ENCODE measurements at regions not wholly inside any gene's neighbourhood (a gene's known extent, or its start where the extent isn't known, plus 50 kb on each side); places are given as distances from the start of the nearest gene placed in this dataset.

DNA sequence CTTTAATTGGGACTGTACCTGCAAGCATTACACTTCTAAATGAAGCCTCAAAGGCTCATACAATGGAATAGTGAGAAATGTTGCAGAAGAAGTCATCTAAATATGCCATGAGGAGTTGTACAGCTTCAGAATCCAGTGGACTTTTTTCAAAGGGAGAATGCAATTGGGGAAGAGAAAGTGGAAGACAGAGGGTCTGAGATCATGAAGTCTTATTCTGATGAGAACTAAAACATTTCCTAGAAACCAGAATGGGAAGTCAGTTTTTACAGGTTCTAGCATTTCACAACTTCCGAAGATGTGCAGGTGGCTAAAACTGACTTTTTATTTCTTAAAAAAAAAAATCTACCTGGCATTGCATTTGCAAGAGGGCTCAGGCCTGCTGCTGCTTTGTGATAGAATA lies 424.4 kb upstream of the RUNX1 start:
- H3K4me3 ChIP-seq (replicated peaks in 1 of 3; ENCODE audit: insufficient read depth in 1 of 3, low read depth in 1 of 3, low read length in 3 of 3), result no peak overlapping the region
- H3K27ac ChIP-seq (ENCODE audit: insufficient read depth, low read depth, low read length), result no peak overlapping the region
- ChIA-PET CTCF (interaction anchor here (1.5 kb wide), 1 partner anchor 43 kb away, joined by 4 read pairs; no protein-coding TSS in a partner anchor), POLR2A (no interaction called here)
- no TSS peak for BruUV-seq (replicated peaks)
- no peaks in the 10 kb centered on the region for H4K20me1 ChIP-seq (replicated peaks; ENCODE audit: control insufficient read depth, extremely low read depth, insufficient read depth, low read length)
- H3K9me1 ChIP-seq (replicated peaks; ENCODE audit: control insufficient read depth, extremely low read depth, insufficient read depth, low read length), result no peaks in the 10 kb centered on the region
- no peak overlapping the region for H3K9ac ChIP-seq (replicated peaks; ENCODE audit: extremely low read depth, insufficient read depth, low read length)
- H3K4me2 ChIP-seq (ENCODE audit: insufficient read depth, low read length), result no peak overlapping the region
- no peaks in the 10 kb centered on the region for H3K27me3 ChIP-seq (ENCODE audit: control insufficient read depth in 2 of 2, insufficient read depth in 2 of 2, low read length in 2 of 2)
- H3K36me3 ChIP-seq (ENCODE audit: control insufficient read depth in 2 of 2, extremely low read depth in 1 of 2, insufficient read depth in 2 of 2, low read length in 2 of 2), result no peaks in the 10 kb centered on the region
- FAIRE-seq (no peak), DNase-seq (ENCODE audit: low read depth, low spot score) (no peak)
- TF ChIP-seq POLR2A (IDR thresholded peaks at IDR 0.05; ENCODE audit: low read depth, low read length) (no peak), JUN (IDR thresholded peaks at IDR 0.05; ENCODE audit: borderline replicate concordance, insufficient read depth, insufficient read length, low read depth) (no peak), EZH2 (IDR thresholded peaks at IDR 0.05; ENCODE audit: borderline replicate concordance, low read depth, low read length, severe bottlenecking) (no peak), MAX (IDR thresholded peaks at IDR 0.05; ENCODE audit: insufficient read depth, insufficient read length) (no peak), GATA2 (IDR thresholded peaks at IDR 0.05; ENCODE audit: insufficient read depth, insufficient read length, low read depth, low read length) (no peak), MYC (IDR thresholded peaks at IDR 0.05; ENCODE audit: low read depth, low read length) (no peak), POLR2AphosphoS5 (IDR thresholded peaks at IDR 0.05; ENCODE audit: insufficient read depth, low read depth, low read length) (no peak), FOS (IDR thresholded peaks at IDR 0.05; ENCODE audit: borderline replicate concordance, insufficient read depth, low read length) (no peak)
- TF ChIP-seq, protein P1, sequence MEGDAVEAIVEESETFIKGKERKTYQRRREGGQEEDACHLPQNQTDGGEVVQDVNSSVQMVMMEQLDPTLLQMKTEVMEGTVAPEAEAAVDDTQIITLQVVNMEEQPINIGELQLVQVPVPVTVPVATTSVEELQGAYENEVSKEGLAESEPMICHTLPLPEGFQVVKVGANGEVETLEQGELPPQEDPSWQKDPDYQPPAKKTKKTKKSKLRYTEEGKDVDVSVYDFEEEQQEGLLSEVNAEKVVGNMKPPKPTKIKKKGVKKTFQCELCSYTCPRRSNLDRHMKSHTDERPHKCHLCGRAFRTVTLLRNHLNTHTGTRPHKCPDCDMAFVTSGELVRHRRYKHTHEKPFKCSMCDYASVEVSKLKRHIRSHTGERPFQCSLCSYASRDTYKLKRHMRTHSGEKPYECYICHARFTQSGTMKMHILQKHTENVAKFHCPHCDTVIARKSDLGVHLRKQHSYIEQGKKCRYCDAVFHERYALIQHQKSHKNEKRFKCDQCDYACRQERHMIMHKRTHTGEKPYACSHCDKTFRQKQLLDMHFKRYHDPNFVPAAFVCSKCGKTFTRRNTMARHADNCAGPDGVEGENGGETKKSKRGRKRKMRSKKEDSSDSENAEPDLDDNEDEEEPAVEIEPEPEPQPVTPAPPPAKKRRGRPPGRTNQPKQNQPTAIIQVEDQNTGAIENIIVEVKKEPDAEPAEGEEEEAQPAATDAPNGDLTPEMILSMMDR (IDR thresholded peaks at IDR 0.05; ENCODE audit: extremely low read depth in 1 of 2, insufficient read depth in 1 of 2, low read depth in 1 of 2, low read length in 2 of 2), result no peak
- H3K4me1 ChIP-seq (ENCODE audit: control insufficient read depth, extremely low read depth, insufficient read depth, low read length), result peaks cover 24% of the 10 kb centered on the region
- dilution Hi-C loops (cut with MboI; ENCODE audit: extremely low pct_ligation_motif_present, low sequenced_read_pairs), result no loop called here
- no peaks in the 10 kb centered on the region for H3K9me3 ChIP-seq (replicated peaks; ENCODE audit: control insufficient read depth, insufficient read depth, low read length)
- H3K79me2 ChIP-seq (ENCODE audit: control insufficient read depth, insufficient read depth, low read length), result no peaks in the 10 kb centered on the region
- intact Hi-C loops (cut with micrococcal nuclease), result loop anchor here (10.0 kb wide), 1 partner anchor 429 kb away; the partner anchor contains the start of gene RUNX1
- no peak overlapping the region for H2AFZ ChIP-seq (ENCODE audit: low read depth, low read length)

Data from endothelial cell of umbilical vein (primary cell).